Trophoblast cell (in vitro differentiated cells and primary cell): ENCODE measurements at regions not wholly inside any gene's neighbourhood (a gene's known extent, or its start where the extent isn't known, plus 50 kb on each side); places are given as distances from the start of the nearest gene placed in this dataset.

Experiments used
- DNase-seq, 2 donors: peaks; one replicate each; pipeline ENCODE4 v3.0.0-alpha.2; 2016
- H2AFZ ChIP-seq: 2 replicates; pipeline ENCODE4 v1.6.1; 2013; ENCODE audit warnings: low read length, moderate library complexity, mild to moderate bottlenecking; ENCODE audit not compliant: insufficient read depth, poor library complexity
- H2AK5ac ChIP-seq: 2 replicates; pipeline ENCODE4 v1.6.1; 2013; ENCODE audit warnings: mild to moderate bottlenecking, low read length
- H2BK120ac ChIP-seq: 2 replicates; pipeline ENCODE4 v1.6.1; 2013; ENCODE audit warnings: low read length, mild to moderate bottlenecking, moderate library complexity; ENCODE audit not compliant: insufficient read depth, poor library complexity
- H2BK12ac ChIP-seq: 2 replicates; pipeline ENCODE4 v1.6.1; 2013; ENCODE audit warnings: mild to moderate bottlenecking, low read length, moderate library complexity
- H2BK5ac ChIP-seq: 2 replicates; pipeline ENCODE4 v1.6.1; 2013; ENCODE audit warnings: low read length, low read depth, moderate library complexity, mild to moderate bottlenecking; ENCODE audit not compliant: poor library complexity
- H3K14ac ChIP-seq: 2 replicates; pipeline ENCODE4 v1.6.1; 2013; ENCODE audit warnings: mild to moderate bottlenecking, low read length
- H3K18ac ChIP-seq: 2 replicates; pipeline ENCODE4 v1.6.1; 2013; ENCODE audit warnings: mild to moderate bottlenecking, low read length
- H3K23ac ChIP-seq: 2 replicates; pipeline ENCODE4 v1.6.1; 2013; ENCODE audit warnings: low read length
- H3K27ac ChIP-seq: 2 replicates; pipeline ENCODE4 v1.5.1; 2013; ENCODE audit warnings: low read depth, mild to moderate bottlenecking, inconsistent platforms, low read length, moderate library complexity
- H3K27me3 ChIP-seq: 2 replicates; pipeline ENCODE4 v1.6.1; 2013; ENCODE audit warnings: inconsistent platforms, mild to moderate bottlenecking, low read length, moderate library complexity; ENCODE audit not compliant: insufficient read depth
- H3K36me3 ChIP-seq, 2 experiments: 1 replicate in 1 of 2; 2 replicates in 1 of 2; pipeline ENCODE4 v1.6.1; 2013; ENCODE audit warnings: low read length in 2 of 2, mild to moderate bottlenecking in 2 of 2, moderate library complexity in 1 of 2; ENCODE audit not compliant: insufficient read depth in 2 of 2, control insufficient read depth in 1 of 2
- H3K4ac ChIP-seq: 2 replicates; pipeline ENCODE4 v1.6.1; 2013; ENCODE audit warnings: low read depth, mild to moderate bottlenecking, low read length, moderate library complexity
- H3K4me1 ChIP-seq, 2 experiments: 1 replicate in 1 of 2; 2 replicates in 1 of 2; pipeline ENCODE4 v1.6.1; 2013; ENCODE audit warnings: low read length in 2 of 2, mild to moderate bottlenecking in 2 of 2, moderate library complexity in 1 of 2; ENCODE audit not compliant: insufficient read depth in 2 of 2, control insufficient read depth in 1 of 2
- H3K4me2 ChIP-seq: 2 replicates; pipeline ENCODE4 v1.6.1; 2013; ENCODE audit warnings: inconsistent platforms, mild to moderate bottlenecking, low read length, moderate library complexity
- H3K4me3 ChIP-seq: 2 replicates; pipeline ENCODE4 v1.5.1; 2013; ENCODE audit warnings: mild to moderate bottlenecking, low read depth, low read length, inconsistent platforms
- H3K79me1 ChIP-seq: one replicate; pipeline ENCODE4 v1.6.1; 2013; ENCODE audit warnings: low read length
- H3K79me2 ChIP-seq: 2 replicates; pipeline ENCODE4 v1.6.1; 2013; ENCODE audit warnings: low read length, mild to moderate bottlenecking; ENCODE audit not compliant: control insufficient read depth, insufficient read depth, poor library complexity
- H3K9ac ChIP-seq: 2 replicates; pipeline ENCODE4 v1.6.1; 2013; ENCODE audit warnings: mild to moderate bottlenecking, low read length
- H3K9me3 ChIP-seq: 2 replicates; pipeline ENCODE4 v1.6.1; 2013; ENCODE audit warnings: low read depth, mild to moderate bottlenecking, control low read depth, inconsistent platforms, low read length; ENCODE audit not compliant: insufficient read depth
- H4K12ac ChIP-seq: 2 replicates; pipeline ENCODE4 v1.6.1; 2013; ENCODE audit warnings: low read depth, mild to moderate bottlenecking, low read length, moderate library complexity
- H4K8ac ChIP-seq: 2 replicates; pipeline ENCODE4 v1.6.1; 2013; ENCODE audit warnings: low read depth, mild to moderate bottlenecking, low read length, moderate library complexity
- H4K91ac ChIP-seq: one replicate; pipeline ENCODE4 v1.6.1; 2013; ENCODE audit warnings: low read depth, mild to moderate bottlenecking, low read length, moderate library complexity
- WGBS: extraction: QIAGEN DNeasy Blood & Tissue Kit; methylation state at CpG from one replicate; pipeline ENCODE4 v1.1.7; 2013; ENCODE audit warnings: missing lambda C conversion rate; ENCODE audit not compliant: insufficient read length, insufficient coverage; ENCODE audit errors: extremely low coverage; 5-methylcytosine and 5-hydroxymethylcytosine counted together

GRCh38 chr21:41048623-41049022, 119.3 kb upstream of the BACE2 start:
- H3K4me1 ChIP-seq = no peaks in the 10 kb centered on the region
- no peak overlapping the region for H3K4me3 ChIP-seq
- no peak overlapping the region for H4K91ac ChIP-seq
- no peak overlapping the region for H2AFZ ChIP-seq
- no peak overlapping the region for H2BK120ac ChIP-seq
- no peaks in the 10 kb centered on the region for H3K79me1 ChIP-seq
- no peak for DNase-seq
- H4K12ac ChIP-seq = no peak overlapping the region
- no peak overlapping the region for H2AK5ac ChIP-seq
- no peak overlapping the region for H3K18ac ChIP-seq
- H2BK12ac ChIP-seq = no peak overlapping the region
- no CpG with 5 or more reads among the region's 5 CpGs for WGBS
- H3K79me2 ChIP-seq = no peaks in the 10 kb centered on the region
- H3K27me3 ChIP-seq = peaks cover 4% of the 10 kb centered on the region
- no peak overlapping the region for H3K14ac ChIP-seq
- no peak overlapping the region for H2BK5ac ChIP-seq
- H4K8ac ChIP-seq = no peak overlapping the region
- H3K9ac ChIP-seq = no peak overlapping the region
- no peak overlapping the region for H3K4ac ChIP-seq
- H3K36me3 ChIP-seq = no peaks in the 10 kb centered on the region
- no peaks in the 10 kb centered on the region for H3K9me3 ChIP-seq
- no peak overlapping the region for H3K27ac ChIP-seq
- no peak overlapping the region for H3K4me2 ChIP-seq
- no peak overlapping the region for H3K23ac ChIP-seq

GRCh38 chr21:41052820-41053555, 115.0 kb upstream of the BACE2 start:
- Histone ChIP-seq H3K79me2 (no peaks in the 10 kb centered on the region), H4K12ac (no peak overlapping the region), H3K4me3 (no peak overlapping the region), H3K9me3 (no peaks in the 10 kb centered on the region), H3K18ac (no peak overlapping the region), H2AK5ac (no peak overlapping the region), H2BK120ac (no peak overlapping the region), H3K9ac (no peak overlapping the region), H4K91ac (no peak overlapping the region), H3K4me1 (no peaks in the 10 kb centered on the region), H3K23ac (no peak overlapping the region), H2BK12ac (no peak overlapping the region), H2AFZ (no peak overlapping the region), H3K4me2 (no peak overlapping the region), H3K14ac (no peak overlapping the region), H3K27ac (no peak overlapping the region), H4K8ac (no peak overlapping the region), H3K36me3 (no peaks in the 10 kb centered on the region), H3K79me1 (no peaks in the 10 kb centered on the region), H2BK5ac (no peak overlapping the region), H3K4ac (no peak overlapping the region), H3K27me3 (peaks cover 4% of the 10 kb centered on the region)
- no peak for DNase-seq
- no CpG with 5 or more reads among the region's 15 CpGs for WGBS

GRCh38 chr21:41054018-41054578, 113.9 kb upstream of the BACE2 start:
- WGBS = no CpG with 5 or more reads among the region's 6 CpGs
- H4K91ac ChIP-seq = no peak overlapping the region
- H3K4me3 ChIP-seq = no peak overlapping the region
- no peak overlapping the region for H3K14ac ChIP-seq
- DNase-seq = no peak
- H3K4me1 ChIP-seq = no peaks in the 10 kb centered on the region
- H4K12ac ChIP-seq = no peak overlapping the region
- H3K23ac ChIP-seq = no peak overlapping the region
- no peak overlapping the region for H3K4me2 ChIP-seq
- no peak overlapping the region for H3K4ac ChIP-seq
- H3K27me3 ChIP-seq = peaks cover 3% of the 10 kb centered on the region
- no peak overlapping the region for H2AFZ ChIP-seq
- H3K18ac ChIP-seq = no peak overlapping the region
- no peaks in the 10 kb centered on the region for H3K79me2 ChIP-seq
- no peak overlapping the region for H3K27ac ChIP-seq
- H4K8ac ChIP-seq = no peak overlapping the region
- H2BK5ac ChIP-seq = no peak overlapping the region
- no peak overlapping the region for H2BK120ac ChIP-seq
- H3K79me1 ChIP-seq = no peaks in the 10 kb centered on the region
- H3K9me3 ChIP-seq = no peaks in the 10 kb centered on the region
- H2AK5ac ChIP-seq = no peak overlapping the region
- no peak overlapping the region for H2BK12ac ChIP-seq
- H3K9ac ChIP-seq = no peak overlapping the region
- no peaks in the 10 kb centered on the region for H3K36me3 ChIP-seq

- Histone ChIP-seq H3K4me2 (no peak overlapping the region), H3K9ac (no peak overlapping the region), H3K9me3 (peaks cover 1% of the 10 kb centered on the region), H3K27ac (no peak overlapping the region), H3K4me1 (peaks cover 8 to 9% of the 10 kb centered on the region in 2 experiments), H4K8ac (no peak overlapping the region), H4K12ac (no peak overlapping the region), H3K79me1 (peaks cover 2% of the 10 kb centered on the region), H4K91ac (no peak overlapping the region), H2BK120ac (no peak overlapping the region), H3K4me3 (no peak overlapping the region), H3K4ac (no peak overlapping the region), H3K27me3 (peaks cover under 1% of the 10 kb centered on the region), H2AK5ac (no peak overlapping the region), H2BK12ac (no peak overlapping the region), H3K18ac (no peak overlapping the region), H2BK5ac (no peak overlapping the region), H3K23ac (no peak overlapping the region), H3K14ac (no peak overlapping the region), H3K36me3 (no peaks in the 10 kb centered on the region), H3K79me2 (no peaks in the 10 kb centered on the region), H2AFZ (no peak overlapping the region)
- DNase-seq = no peak
- WGBS = no CpG with 5 or more reads among the region's 8 CpGs
Observed at GRCh38 chr21:41055266-41055665, 112.7 kb upstream of the BACE2 start.
